OCI-LY1 (cell line): ENCODE measurements at regions not wholly inside any gene's neighbourhood (a gene's known extent, or its start where the extent isn't known, plus 50 kb on each side); places are given as distances from the start of the nearest gene placed in this dataset.

Experiments
- EZH2 ChIP-seq: fragments of 200-600 bp; sonication (generic), shearing (Covaris generic); IDR thresholded peaks from 2 replicates; pipeline ENCODE4 v1.8.0; 2017; ENCODE audit warnings: borderline replicate concordance, mixed run types, mild to moderate bottlenecking, antibody characterized with exemption, low read length, moderate library complexity, mixed read lengths
- TF ChIP-seq, protein P1 (sequence below): fragments of 200-600 bp; sonication (generic), shearing (Covaris generic); IDR thresholded peaks from 2 replicates; pipeline ENCODE4 v1.5.1; 2017; ENCODE audit warnings: mild to moderate bottlenecking, antibody characterized with exemption, low read length, moderate library complexity, mixed read lengths

DNA sequence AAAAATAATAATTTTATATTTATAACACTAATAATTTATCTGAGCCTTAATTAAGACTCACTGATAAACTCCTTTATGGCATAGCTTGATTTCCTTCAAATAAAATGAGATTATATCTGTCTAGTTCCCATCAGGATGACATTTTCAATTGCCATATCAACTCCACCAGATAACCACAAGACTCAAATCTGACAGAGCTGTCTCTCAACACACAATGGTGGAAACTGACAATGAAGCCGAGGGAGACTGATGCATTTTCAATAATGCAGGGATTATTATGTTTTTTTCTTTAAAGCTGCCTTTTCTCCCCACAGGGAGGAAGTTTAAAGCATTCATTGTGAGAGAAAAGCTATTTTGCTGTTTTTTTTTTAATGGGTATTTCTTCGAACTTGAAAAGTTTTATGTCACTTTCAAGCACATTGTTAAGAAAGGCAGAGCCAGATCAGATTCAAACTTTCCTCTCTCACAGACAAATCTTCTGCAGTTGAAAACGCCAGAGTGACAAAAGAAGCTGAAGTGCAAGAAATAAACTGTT is 1326.9 kb upstream of the MIR17HG start:
- TF ChIP-seq, protein P1, sequence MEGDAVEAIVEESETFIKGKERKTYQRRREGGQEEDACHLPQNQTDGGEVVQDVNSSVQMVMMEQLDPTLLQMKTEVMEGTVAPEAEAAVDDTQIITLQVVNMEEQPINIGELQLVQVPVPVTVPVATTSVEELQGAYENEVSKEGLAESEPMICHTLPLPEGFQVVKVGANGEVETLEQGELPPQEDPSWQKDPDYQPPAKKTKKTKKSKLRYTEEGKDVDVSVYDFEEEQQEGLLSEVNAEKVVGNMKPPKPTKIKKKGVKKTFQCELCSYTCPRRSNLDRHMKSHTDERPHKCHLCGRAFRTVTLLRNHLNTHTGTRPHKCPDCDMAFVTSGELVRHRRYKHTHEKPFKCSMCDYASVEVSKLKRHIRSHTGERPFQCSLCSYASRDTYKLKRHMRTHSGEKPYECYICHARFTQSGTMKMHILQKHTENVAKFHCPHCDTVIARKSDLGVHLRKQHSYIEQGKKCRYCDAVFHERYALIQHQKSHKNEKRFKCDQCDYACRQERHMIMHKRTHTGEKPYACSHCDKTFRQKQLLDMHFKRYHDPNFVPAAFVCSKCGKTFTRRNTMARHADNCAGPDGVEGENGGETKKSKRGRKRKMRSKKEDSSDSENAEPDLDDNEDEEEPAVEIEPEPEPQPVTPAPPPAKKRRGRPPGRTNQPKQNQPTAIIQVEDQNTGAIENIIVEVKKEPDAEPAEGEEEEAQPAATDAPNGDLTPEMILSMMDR: no peak
- no peak for TF ChIP-seq EZH2
